Left hindlimb (tissue), 1 donor: ENCODE measurements at regions not wholly inside any gene's neighbourhood (a gene's known extent, or its start where the extent isn't known, plus 50 kb on each side); places are given as distances from the start of the nearest gene placed in this dataset.
A peak's percentile ranks its signal among the peaks of the same experiment; 100 is the strongest.
"Not testable (repeated sequence)": the region's sequence is repeated elsewhere in the genome, so short reads cannot be mapped to it uniquely, and the experiment has no call there.

Experiments
- DNase-seq: peaks from one replicate; pipeline ENCODE4 v3.0.0-alpha.2; 2018

- DNase-seq, result no peak
Measured at GRCh38 chr3:190188197-190188596, 67.5 kb upstream of the P3H2 start.

- DNase-seq, result peak; percentile 37
Measured at GRCh38 chr3:190183121-190183520, 62.4 kb upstream of the P3H2 start.

- no peak for DNase-seq
Measured at GRCh38 chr3:190182418-190183043, 61.8 kb upstream of the P3H2 start.

GRCh38 chr3:190180268-190180667 lies 59.6 kb upstream of the P3H2 start:
- DNase-seq, result no peak

GRCh38 chr3:190178779-190179178 lies 58.1 kb upstream of the P3H2 start:
- DNase-seq, result no peak

- DNase-seq, result not testable (repeated sequence)
Measured at GRCh38 chr3:190176933-190177525, 56.3 kb upstream of the P3H2 start.

- DNase-seq, result not testable (repeated sequence)
Measured at GRCh38 chr3:190176106-190176505, 55.4 kb upstream of the P3H2 start.

GRCh38 chr3:190175490-190175889 lies 54.8 kb upstream of the P3H2 start:
- DNase-seq, result no peak

GRCh38 chr3:190174471-190174870 lies 53.8 kb upstream of the P3H2 start:
- DNase-seq, result no peak

GRCh38 chr3:190173426-190173825 lies 52.7 kb upstream of the P3H2 start:
- no peak for DNase-seq

GRCh38 chr3:190172751-190173150 lies 52.1 kb upstream of the P3H2 start:
- DNase-seq, result no peak
